Common myeloid progenitor, CD34-positive (primary cell): ENCODE measurements at regions not wholly inside any gene's neighbourhood (a gene's known extent, or its start where the extent isn't known, plus 50 kb on each side); places are given as distances from the start of the nearest gene placed in this dataset.

Experiments used
- CTCF ChIA-PET: fragments of 350-600 bp; sonication (Branson Sonifier 250); formaldehyde crosslinking; loops from one replicate; lab custom pipeline; 2021; ENCODE audit warnings: antibody characterized with exemption; lab: Charles Lee
- POLR2A ChIA-PET: fragments of 350-600 bp; sonication (Branson Sonifier 250); formaldehyde crosslinking; loops from one replicate; lab custom pipeline; 2021; ENCODE audit warnings: antibody characterized with exemption; lab: Charles Lee
- DNase-seq, 3 donors: peaks; one replicate each; pipeline versions ENCODE4 v3.0.0 to v3.0.0-alpha.2; 2013
- H3K27ac ChIP-seq, 2 experiments: 1 replicate in 1 of 2; 2 replicates in 1 of 2; pipeline ENCODE4 v1.7.0; 2013; ENCODE audit warnings: inconsistent platforms in 2 of 2, low read length in 2 of 2, mild to moderate bottlenecking in 2 of 2, low read depth in 1 of 2, moderate library complexity in 1 of 2; ENCODE audit not compliant: severe bottlenecking in 2 of 2, insufficient read depth in 1 of 2, poor library complexity in 1 of 2
- H3K27me3 ChIP-seq, 5 experiments: replicated peaks in 2 of 5; 1 replicate in 3 of 5; 2 replicates in 2 of 5; pipeline versions ENCODE4 v1.6.1 to v1.7.0; 2013; ENCODE audit warnings: low read length in 4 of 5, mild to moderate bottlenecking in 2 of 5, moderate library complexity in 2 of 5, inconsistent platforms in 1 of 5; ENCODE audit not compliant: insufficient read depth in 5 of 5, control insufficient read depth in 4 of 5
- H3K36me3 ChIP-seq, 4 experiments: 1 replicate in 2 of 4; 2 replicates in 2 of 4; pipeline versions ENCODE4 v1.6.1 to v1.7.0; 2013; ENCODE audit warnings: low read length in 3 of 4, control low read depth in 1 of 4, mild to moderate bottlenecking in 1 of 4; ENCODE audit not compliant: control insufficient read depth in 4 of 4, insufficient read depth in 4 of 4
- H3K4me1 ChIP-seq, 4 experiments: 1 replicate in 3 of 4; 2 replicates in 1 of 4; pipeline versions ENCODE4 v1.6.1 to v1.7.1; 2013; ENCODE audit warnings: low read length in 3 of 4, mild to moderate bottlenecking in 3 of 4, control low read depth in 1 of 4, inconsistent platforms in 1 of 4, moderate library complexity in 1 of 4; ENCODE audit not compliant: control insufficient read depth in 4 of 4, insufficient read depth in 4 of 4; ENCODE audit errors: control extremely low read depth in 1 of 4
- H3K4me3 ChIP-seq, 7 experiments: 1 replicate in 4 of 7; 2 replicates in 3 of 7; pipeline versions ENCODE4 v1.5.1 to v1.7.0; 2013; ENCODE audit warnings: mild to moderate bottlenecking in 7 of 7, low read length in 6 of 7, moderate library complexity in 6 of 7, inconsistent platforms in 2 of 7, low read depth in 2 of 7, control low read depth in 1 of 7; ENCODE audit not compliant: insufficient read depth in 4 of 7, control insufficient read depth in 1 of 7; ENCODE audit errors: extremely low read depth in 1 of 7
- H3K9me3 ChIP-seq, 5 experiments: 1 replicate in 4 of 5; 2 replicates in 1 of 5; pipeline versions ENCODE4 v1.6.1 to v1.7.1; 2013; ENCODE audit warnings: low read length in 4 of 5, mild to moderate bottlenecking in 2 of 5, inconsistent platforms in 1 of 5, low read depth in 1 of 5, moderate library complexity in 1 of 5; ENCODE audit not compliant: control insufficient read depth in 4 of 5, insufficient read depth in 2 of 5; ENCODE audit errors: control extremely low read depth in 1 of 5
- WGBS: methylation state at CpG from one replicate; pipeline ENCODE4 v1.1.5; 2013; ENCODE audit not compliant: insufficient coverage; 5-methylcytosine and 5-hydroxymethylcytosine counted together

GRCh38 chr17:6912110-6913051 is 80.9 kb upstream of the TEKT1 start:
- Histone ChIP-seq H3K27ac (no peak overlapping the region), H3K9me3 (no peaks in the 10 kb centered on the region), H3K4me3 (no peak overlapping the region), H3K4me1 (peaks cover 7 to 22% (median 9%) of the 10 kb centered on the region in 4 experiments), H3K27me3 (peaks cover 0 to 2% (median 0%) of the 10 kb centered on the region in 5 experiments), H3K36me3 (no peaks in the 10 kb centered on the region)
- peak in 1 of 3 donors; percentile 25 for DNase-seq
- 68% methylated on average over 10 of the region's 13 CpGs for WGBS
- POLR2A ChIA-PET = no interaction called here
- CTCF ChIA-PET = interaction anchor here (0.6 to 12.3 kb wide), 4 partner anchors 59 to 245 kb away, joined by 3 to 266 read pairs (median 6); partner anchors contain the start of gene RNASEK

GRCh38 chr17:6913608-6914443 is 82.0 kb upstream of the ALOX12 start:
- Histone ChIP-seq H3K4me1 (peaks cover 7 to 22% (median 9%) of the 10 kb centered on the region in 4 experiments), H3K27ac (no peak overlapping the region), H3K9me3 (no peaks in the 10 kb centered on the region), H3K4me3 (peak overlapping the region in 6 of 7 experiments; percentile 16 to 73 (median 54)), H3K36me3 (no peaks in the 10 kb centered on the region), H3K27me3 (peaks cover 0 to 5% (median 0%) of the 10 kb centered on the region in 5 experiments)
- 25% methylated on average over 25 of the region's 32 CpGs for WGBS
- CTCF ChIA-PET = interaction anchor here (0.8 to 12.3 kb wide), 23 partner anchors 9 to 263 kb away, joined by 3 to 266 read pairs (median 6); partner anchors contain the start of genes ALOX12, BCL6B and RNASEK
- POLR2A ChIA-PET = interaction anchor here (1.0 to 2.2 kb wide), 2 partner anchors 91 to 108 kb away, joined by 5 to 8 read pairs; no protein-coding TSS in a partner anchor
- peak; percentile 77 to 87 (median 84) for DNase-seq

GRCh38 chr17:6914711-6915110 is 81.1 kb upstream of the ALOX12 start:
- DNase-seq = no peak
- H3K9me3 ChIP-seq = no peaks in the 10 kb centered on the region
- peaks cover 0 to 5% (median 0%) of the 10 kb centered on the region in 5 experiments for H3K27me3 ChIP-seq
- peaks cover 7 to 22% (median 9%) of the 10 kb centered on the region in 4 experiments for H3K4me1 ChIP-seq
- no peak overlapping the region for H3K4me3 ChIP-seq
- 92% methylated on average over 2 of the region's 6 CpGs for WGBS
- H3K36me3 ChIP-seq = no peaks in the 10 kb centered on the region
- POLR2A ChIA-PET = interaction anchor here (2.2 kb wide), 1 partner anchor 107 kb away, joined by 8 read pairs; no protein-coding TSS in a partner anchor
- CTCF ChIA-PET = interaction anchor here (0.6 to 12.3 kb wide), 23 partner anchors 9 to 262 kb away, joined by 3 to 266 read pairs (median 6); partner anchors contain the start of genes ALOX12, BCL6B and RNASEK
- H3K27ac ChIP-seq = no peak overlapping the region

GRCh38 chr17:6915620-6916019 is 80.2 kb upstream of the ALOX12 start:
- peaks cover 0 to 5% (median 0%) of the 10 kb centered on the region in 5 experiments for H3K27me3 ChIP-seq
- CTCF ChIA-PET = interaction anchor here (1.4 to 12.3 kb wide), 8 partner anchors 11 to 106 kb away, joined by 5 to 266 read pairs (median 10); partner anchors contain the start of genes BCL6B and RNASEK
- no peak for DNase-seq
- H3K4me1 ChIP-seq = peaks cover 7 to 22% (median 9%) of the 10 kb centered on the region in 4 experiments
- no peaks in the 10 kb centered on the region for H3K9me3 ChIP-seq
- POLR2A ChIA-PET = interaction anchor here (2.2 kb wide), 1 partner anchor 106 kb away, joined by 8 read pairs; no protein-coding TSS in a partner anchor
- WGBS = 100% methylated on average over 2 of the region's 4 CpGs
- no peak overlapping the region for H3K4me3 ChIP-seq
- no peak overlapping the region for H3K27ac ChIP-seq
- no peaks in the 10 kb centered on the region for H3K36me3 ChIP-seq

GRCh38 chr17:6919158-6919557 is 76.7 kb upstream of the ALOX12 start:
- Histone ChIP-seq H3K36me3 (no peaks in the 10 kb centered on the region), H3K27ac (no peak overlapping the region), H3K9me3 (no peaks in the 10 kb centered on the region), H3K4me3 (no peak overlapping the region), H3K4me1 (peaks cover under 1 to 14% (median 7%) of the 10 kb centered on the region in 4 experiments), H3K27me3 (peaks cover 0 to 5% (median 0%) of the 10 kb centered on the region in 5 experiments)
- CTCF ChIA-PET = interaction anchor here (1.2 to 12.3 kb wide), 2 partner anchors 86 to 102 kb away, joined by 4 to 266 read pairs; partner anchors contain the start of gene RNASEK
- POLR2A ChIA-PET = no interaction called here
- WGBS = 95% methylated on average over 6 of the region's 6 CpGs
- DNase-seq = no peak

- H3K36me3 ChIP-seq = no peaks in the 10 kb centered on the region
- ChIA-PET POLR2A (no interaction called here), CTCF (interaction anchor here (0.9 to 12.3 kb wide), 3 partner anchors 9 to 98 kb away, joined by 3 to 266 read pairs (median 7); partner anchors contain the start of gene RNASEK)
- peaks cover 0 to 4% (median 3%) of the 10 kb centered on the region in 5 experiments for H3K9me3 ChIP-seq
- peaks cover 0 to 14% (median 6%) of the 10 kb centered on the region in 4 experiments for H3K4me1 ChIP-seq
- no peak overlapping the region for H3K4me3 ChIP-seq
- 100% methylated on average over 6 of the region's 8 CpGs for WGBS
- no peak overlapping the region for H3K27ac ChIP-seq
- no peaks in the 10 kb centered on the region for H3K27me3 ChIP-seq
- DNase-seq = no peak
These were observed 72.5 kb upstream of the ALOX12 start for GRCh38 chr17:6923385-6923784.
